ENCODE measurements at regions not wholly inside any gene's neighbourhood (a gene's known extent, or its start where the extent isn't known, plus 50 kb on each side); places are given as distances from the start of the nearest gene placed in this dataset.

DNA sequence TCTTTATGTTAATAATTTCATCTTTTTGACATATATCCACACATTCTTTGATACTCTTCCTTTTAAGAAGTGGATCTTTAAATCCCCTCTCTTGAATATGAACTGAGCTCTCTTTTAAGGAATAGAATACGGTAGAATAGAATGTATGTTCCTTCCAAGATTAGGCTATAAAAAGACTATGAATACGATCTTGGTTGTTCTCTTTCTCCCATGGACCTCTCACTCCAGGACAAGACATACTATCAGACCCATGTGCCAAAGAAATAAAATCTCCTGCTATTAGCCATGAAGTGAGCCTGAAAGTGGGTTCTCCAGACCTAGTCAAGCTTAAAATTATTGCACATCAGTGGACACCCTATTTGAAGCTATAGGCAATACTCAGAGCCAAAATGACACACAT is 392.2 kb upstream of the ANO3 start:
- TF ChIP-seq POLR2A (IDR thresholded peaks at IDR 0.05; ENCODE audit: low read length) (no peak), GATA1 (IDR thresholded peaks at IDR 0.05; ENCODE audit: low read depth, low read length) (no peak)

All from erythroblast (primary cell).